ENCODE measurements at regions not wholly inside any gene's neighbourhood (a gene's known extent, or its start where the extent isn't known, plus 50 kb on each side); places are given as distances from the start of the nearest gene placed in this dataset.

GRCh38 chr12:114172135-114172534 lies 206.0 kb upstream of the RBM19 start:
- peaks cover 24% of the 10 kb centered on the region; the same call in 1 of the 2 replicates for H3K27me3 ChIP-seq (ENCODE audit: low read length)
- no peaks in the 10 kb centered on the region for H3K4me1 ChIP-seq (ENCODE audit: insufficient read depth, low read length)
- H4K20me1 ChIP-seq (ENCODE audit: low read length) = no peaks in the 10 kb centered on the region
- intact Hi-C loops (cut with micrococcal nuclease) = no loop called here
- no peaks in the 10 kb centered on the region for H3K36me3 ChIP-seq (ENCODE audit: low read depth, low read length)
- H3K4me2 ChIP-seq (ENCODE audit: low read length) = no peak overlapping the region
- H3K4me3 ChIP-seq (ENCODE audit: low read length) = no peak overlapping the region
- H3K79me2 ChIP-seq (ENCODE audit: low read length) = no peaks in the 10 kb centered on the region
- H3K27ac ChIP-seq (ENCODE audit: low read length) = no peak overlapping the region
- no TSS peak for BruUV-seq (replicated peaks)
- no peaks in the 10 kb centered on the region; the same call in 1 of the 2 replicates for H3K9me3 ChIP-seq (ENCODE audit: low read length)
- ATAC-seq (no peak), DNase-seq (no peak)
- H3K9ac ChIP-seq (ENCODE audit: low read length) = no peak overlapping the region
- CTCF ChIA-PET = no interaction called here
- POLR2A ChIA-PET (ENCODE audit: unreplicated experiment) = no interaction called here
- no peaks in the 10 kb centered on the region for H3F3A ChIP-seq (ENCODE audit: low read length, unreplicated experiment)
- no peak overlapping the region for H2AFZ ChIP-seq (ENCODE audit: low read length)
- H3K9me2 ChIP-seq (replicated peaks; ENCODE audit: low read length) = no peaks in the 10 kb centered on the region
- TF ChIP-seq EZH2 (IDR thresholded peaks at IDR 0.05; ENCODE audit: low read length, unreplicated experiment) = no peak
- TF ChIP-seq EZH2phosphoT487 (IDR thresholded peaks at IDR 0.05; ENCODE audit: borderline replicate concordance, low read length) = no peak
- TF ChIP-seq, protein P1, sequence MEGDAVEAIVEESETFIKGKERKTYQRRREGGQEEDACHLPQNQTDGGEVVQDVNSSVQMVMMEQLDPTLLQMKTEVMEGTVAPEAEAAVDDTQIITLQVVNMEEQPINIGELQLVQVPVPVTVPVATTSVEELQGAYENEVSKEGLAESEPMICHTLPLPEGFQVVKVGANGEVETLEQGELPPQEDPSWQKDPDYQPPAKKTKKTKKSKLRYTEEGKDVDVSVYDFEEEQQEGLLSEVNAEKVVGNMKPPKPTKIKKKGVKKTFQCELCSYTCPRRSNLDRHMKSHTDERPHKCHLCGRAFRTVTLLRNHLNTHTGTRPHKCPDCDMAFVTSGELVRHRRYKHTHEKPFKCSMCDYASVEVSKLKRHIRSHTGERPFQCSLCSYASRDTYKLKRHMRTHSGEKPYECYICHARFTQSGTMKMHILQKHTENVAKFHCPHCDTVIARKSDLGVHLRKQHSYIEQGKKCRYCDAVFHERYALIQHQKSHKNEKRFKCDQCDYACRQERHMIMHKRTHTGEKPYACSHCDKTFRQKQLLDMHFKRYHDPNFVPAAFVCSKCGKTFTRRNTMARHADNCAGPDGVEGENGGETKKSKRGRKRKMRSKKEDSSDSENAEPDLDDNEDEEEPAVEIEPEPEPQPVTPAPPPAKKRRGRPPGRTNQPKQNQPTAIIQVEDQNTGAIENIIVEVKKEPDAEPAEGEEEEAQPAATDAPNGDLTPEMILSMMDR (conservative IDR thresholded peaks at IDR 0.05; ENCODE audit: low read depth, low read length) = no peak

GRCh38 chr12:114168061-114168460 lies 201.9 kb upstream of the RBM19 start:
- DNase-seq (no peak), ATAC-seq (no peak)
- no peak overlapping the region for H3K27ac ChIP-seq (ENCODE audit: low read length)
- intact Hi-C loops (cut with micrococcal nuclease) = no loop called here
- TF ChIP-seq EZH2phosphoT487 (IDR thresholded peaks at IDR 0.05; ENCODE audit: borderline replicate concordance, low read length) = no peak
- TF ChIP-seq, protein P1 (conservative IDR thresholded peaks at IDR 0.05; ENCODE audit: low read depth, low read length) = no peak
- no peak for TF ChIP-seq EZH2 (IDR thresholded peaks at IDR 0.05; ENCODE audit: low read length, unreplicated experiment)
- no peak overlapping the region for H3K4me3 ChIP-seq (ENCODE audit: low read length)
- 0 out of 2 replicates have a peak, but pooled peaks cover 4% of the 10 kb centered on the region for H3K9me3 ChIP-seq (ENCODE audit: low read length)
- peaks cover 30% of the 10 kb centered on the region; the same call in 1 of the 2 replicates for H3K27me3 ChIP-seq (ENCODE audit: low read length)
- no peaks in the 10 kb centered on the region for H4K20me1 ChIP-seq (ENCODE audit: low read length)
- H3K79me2 ChIP-seq (ENCODE audit: low read length) = no peaks in the 10 kb centered on the region
- H3K36me3 ChIP-seq (ENCODE audit: low read depth, low read length) = no peaks in the 10 kb centered on the region
- ChIA-PET CTCF (no interaction called here), POLR2A (ENCODE audit: unreplicated experiment) (no interaction called here)
- no peak overlapping the region for H2AFZ ChIP-seq (ENCODE audit: low read length)
- no peaks in the 10 kb centered on the region for H3K4me1 ChIP-seq (ENCODE audit: insufficient read depth, low read length)
- no peaks in the 10 kb centered on the region for H3F3A ChIP-seq (ENCODE audit: low read length, unreplicated experiment)
- H3K9ac ChIP-seq (ENCODE audit: low read length) = no peak overlapping the region
- BruUV-seq (replicated peaks) = no TSS peak
- H3K9me2 ChIP-seq (replicated peaks; ENCODE audit: low read length) = no peaks in the 10 kb centered on the region
- H3K4me2 ChIP-seq (ENCODE audit: low read length) = no peak overlapping the region

DNA sequence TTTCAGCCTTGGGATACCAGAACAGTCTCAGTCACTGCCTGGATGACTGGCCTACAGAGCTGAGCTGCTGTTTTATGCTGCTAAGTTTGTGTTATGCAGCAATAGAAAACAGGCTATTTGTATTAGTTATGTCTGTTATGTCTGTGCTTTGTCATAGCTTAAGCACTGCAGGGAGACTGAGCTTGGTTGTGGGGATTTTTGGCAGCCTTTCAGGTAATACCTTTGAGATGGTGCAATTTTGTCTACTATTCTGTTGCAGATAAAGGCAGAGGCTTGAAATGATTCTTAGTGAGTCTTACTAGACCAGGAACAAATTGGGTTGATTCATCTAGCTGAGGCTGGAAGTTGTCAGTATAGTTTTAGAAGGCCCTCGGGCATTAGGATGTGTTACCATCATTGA lies 201.3 kb upstream of the RBM19 start:
- H3K9me2 ChIP-seq (replicated peaks; ENCODE audit: low read length) = no peaks in the 10 kb centered on the region
- ChIA-PET POLR2A (ENCODE audit: unreplicated experiment) (no interaction called here), CTCF (interaction anchor here (0.6 kb wide), 1 partner anchor 135 kb away, joined by 3 read pairs; no protein-coding TSS in a partner anchor)
- TF ChIP-seq EZH2phosphoT487 (IDR thresholded peaks at IDR 0.05; ENCODE audit: borderline replicate concordance, low read length) = no peak
- TF ChIP-seq, protein P1 (conservative IDR thresholded peaks at IDR 0.05; ENCODE audit: low read depth, low read length) = no peak
- 0 out of 2 replicates have a peak, but pooled peaks cover 4% of the 10 kb centered on the region for H3K9me3 ChIP-seq (ENCODE audit: low read length)
- DNase-seq (no peak), ATAC-seq (no peak)
- H3K36me3 ChIP-seq (ENCODE audit: low read depth, low read length) = no peaks in the 10 kb centered on the region
- H3K27me3 ChIP-seq (ENCODE audit: low read length) = peaks cover 30% of the 10 kb centered on the region; the same call in 1 of the 2 replicates
- H3F3A ChIP-seq (ENCODE audit: low read length, unreplicated experiment) = no peaks in the 10 kb centered on the region
- H3K4me1 ChIP-seq (ENCODE audit: insufficient read depth, low read length) = no peaks in the 10 kb centered on the region
- H3K4me2 ChIP-seq (ENCODE audit: low read length) = no peak overlapping the region
- H3K4me3 ChIP-seq (ENCODE audit: low read length) = no peak overlapping the region
- H3K27ac ChIP-seq (ENCODE audit: low read length) = no peak overlapping the region
- intact Hi-C loops (cut with micrococcal nuclease) = no loop called here
- H2AFZ ChIP-seq (ENCODE audit: low read length) = no peak overlapping the region
- BruUV-seq (replicated peaks) = no TSS peak
- H3K9ac ChIP-seq (ENCODE audit: low read length) = no peak overlapping the region
- H3K79me2 ChIP-seq (ENCODE audit: low read length) = no peaks in the 10 kb centered on the region
- H4K20me1 ChIP-seq (ENCODE audit: low read length) = no peaks in the 10 kb centered on the region
